GM12892 (cell line): ENCODE measurements at regions not wholly inside any gene's neighbourhood (a gene's known extent, or its start where the extent isn't known, plus 50 kb on each side); places are given as distances from the start of the nearest gene placed in this dataset.

ENCODE experiments used
- POLR2A ChIP-seq: IDR thresholded peaks from 2 replicates; pipeline ENCODE4 v1.6.1; 2011; ENCODE audit warnings: low read depth, low read length, control low read depth
- POLR2AphosphoS5 ChIP-seq: IDR thresholded peaks from 2 replicates; pipeline ENCODE4 v1.6.1; 2011; ENCODE audit warnings: low read depth, low read length, control low read depth
- TAF1 ChIP-seq: IDR thresholded peaks from 2 replicates; pipeline ENCODE4 v1.6.1; 2011; ENCODE audit warnings: low read depth, mild to moderate bottlenecking, control low read depth, low read length, borderline replicate concordance

DNA sequence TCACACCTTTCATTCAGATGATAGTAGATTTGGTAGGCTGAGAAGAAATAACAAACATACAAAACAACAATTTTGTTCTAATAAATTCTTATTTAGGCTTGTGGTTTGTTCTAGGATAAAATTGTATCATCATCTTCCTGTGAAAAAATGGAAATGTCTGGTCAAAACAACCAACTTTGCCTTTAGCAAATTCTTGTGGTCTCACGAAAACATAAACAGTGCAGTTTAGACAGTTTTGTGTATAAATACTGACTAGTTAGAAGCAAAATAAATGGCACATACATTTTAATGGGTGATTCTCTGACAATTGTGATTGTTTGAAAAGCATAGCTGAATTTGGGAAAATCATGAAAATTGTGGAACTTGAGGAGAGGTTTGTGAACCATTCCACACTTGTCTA, 180.1 kb downstream of the TDRD15 start:
- no peak for TF ChIP-seq POLR2A
- TF ChIP-seq POLR2AphosphoS5: no peak
- TF ChIP-seq TAF1: no peak
